DND-41 (cell line): ENCODE measurements at regions not wholly inside any gene's neighbourhood (a gene's known extent, or its start where the extent isn't known, plus 50 kb on each side); places are given as distances from the start of the nearest gene placed in this dataset.

Experiments used
- CTCF ChIP-seq: IDR thresholded peaks from 2 replicates; pipeline ENCODE4 v1.5.1; 2012; ENCODE audit warnings: borderline replicate concordance, low read length, moderate library complexity, mild to moderate bottlenecking; ENCODE audit not compliant: poor library complexity, severe bottlenecking; ENCODE audit errors: extremely low read depth
- EZH2 ChIP-seq: IDR thresholded peaks from 3 replicates; pipeline ENCODE4 v1.6.1; 2012; ENCODE audit warnings: borderline replicate concordance, low read depth, mild to moderate bottlenecking, moderate library complexity, low read length, inconsistent platforms; ENCODE audit not compliant: severe bottlenecking

- TF ChIP-seq CTCF (no peak), EZH2 (no peak)
Observed at GRCh38 chr13:73778242-73778864, 355.9 kb downstream of the KLF12 start.
